ENCODE measurements at regions not wholly inside any gene's neighbourhood (a gene's known extent, or its start where the extent isn't known, plus 50 kb on each side); places are given as distances from the start of the nearest gene placed in this dataset.

GRCh38 chr7:155213385-155213784, 84.3 kb upstream of the INSIG1 start:
- H3K27ac Mint-ChIP-seq = no peak overlapping the region

More at GRCh38 chr7:155213385-155213784, 84.3 kb upstream of the INSIG1 start:
- H3K9me3 Mint-ChIP-seq = no peaks in the 10 kb centered on the region; the same call in 1 of the 3 replicates
- Histone ChIP-seq H3K36me3 (ENCODE audit: insufficient read depth) (no peaks in the 10 kb centered on the region), H3K4me3 (no peak overlapping the region), H3K4me2 (no peak overlapping the region), H3F3A (replicated peaks; ENCODE audit: low read depth) (no peaks in the 10 kb centered on the region), H3K9me2 (ENCODE audit: insufficient read depth) (no peaks in the 10 kb centered on the region), H3K79me2 (replicated peaks; ENCODE audit: insufficient read depth) (no peaks in the 10 kb centered on the region), H3K27me3 (ENCODE audit: insufficient read depth) (no peaks in the 10 kb centered on the region), H2AFZ (0 out of 2 replicates have a peak overlapping the region, but pooled peaks have one; percentile 66), H3K27ac (ENCODE audit: low read depth) (no peak overlapping the region), H3K4me1 (ENCODE audit: insufficient read depth) (0 out of 2 replicates have a peak, but pooled peaks cover 4% of the 10 kb centered on the region), H4K20me1 (replicated peaks; ENCODE audit: insufficient read depth) (no peaks in the 10 kb centered on the region)
- no peak for TF ChIP-seq NANOG (IDR thresholded peaks at IDR 0.05; ENCODE audit: borderline replicate concordance)
- TF ChIP-seq REST (IDR thresholded peaks at IDR 0.05; ENCODE audit: unreplicated experiment) = no peak
- TF ChIP-seq CTCF (conservative IDR thresholded peaks at IDR 0.05; ENCODE audit: low read depth in 2 of 2) = no peak
- TF ChIP-seq STAT1 (IDR thresholded peaks at IDR 0.05; ENCODE audit: unreplicated experiment) = no peak
- no peak for TF ChIP-seq CREB1 (CRISPR knock-in tag; IDR thresholded peaks at IDR 0.05; ENCODE audit: low read depth)
- TF ChIP-seq EZH2 (IDR thresholded peaks at IDR 0.05; ENCODE audit: low read depth, unreplicated experiment) = no peak
- no peak for TF ChIP-seq EZH2phosphoT487 (IDR thresholded peaks at IDR 0.05; ENCODE audit: unreplicated experiment)
- TF ChIP-seq JUNB (IDR thresholded peaks at IDR 0.05; ENCODE audit: unreplicated experiment) = no peak
- no peak for TF ChIP-seq ZNF331 (CRISPR knock-in tag; IDR thresholded peaks at IDR 0.05; ENCODE audit: low read depth)
- TF ChIP-seq ETS1 (IDR thresholded peaks at IDR 0.05) = no peak
- no peak for TF ChIP-seq ZNF462 (CRISPR knock-in tag; IDR thresholded peaks at IDR 0.05)
- no peak for TF ChIP-seq POLR2AphosphoS5 (IDR thresholded peaks at IDR 0.05; ENCODE audit: low read depth)
- no peak for TF ChIP-seq ZNF114 (CRISPR knock-in tag; IDR thresholded peaks at IDR 0.05)
- ATAC-seq (no peak), DNase-seq (ENCODE audit: low spot score) (no peak)
- no peaks in the 10 kb centered on the region for H3K36me3 Mint-ChIP-seq (ENCODE audit: low read depth)
- peaks cover 24% of the 10 kb centered on the region for H3K4me1 Mint-ChIP-seq
- no peak overlapping the region for H3K4me3 Mint-ChIP-seq
- peaks cover 14% of the 10 kb centered on the region for H3K27me3 Mint-ChIP-seq (ENCODE audit: insufficient read depth, low read depth, poor library complexity)

Measured in GM23338 (cell line).